HG02884 (cell line): ENCODE measurements at regions not wholly inside any gene's neighbourhood (a gene's known extent, or its start where the extent isn't known, plus 50 kb on each side); places are given as distances from the start of the nearest gene placed in this dataset.

Experiments
- ATAC-seq: cut with Tn5 transposase; IDR thresholded peaks from one replicate; pipeline ENCODE4 v1.9.1; 2021; ENCODE audit warnings: mild to moderate bottlenecking, moderate library complexity; ENCODE audit not compliant: unreplicated experiment

DNA sequence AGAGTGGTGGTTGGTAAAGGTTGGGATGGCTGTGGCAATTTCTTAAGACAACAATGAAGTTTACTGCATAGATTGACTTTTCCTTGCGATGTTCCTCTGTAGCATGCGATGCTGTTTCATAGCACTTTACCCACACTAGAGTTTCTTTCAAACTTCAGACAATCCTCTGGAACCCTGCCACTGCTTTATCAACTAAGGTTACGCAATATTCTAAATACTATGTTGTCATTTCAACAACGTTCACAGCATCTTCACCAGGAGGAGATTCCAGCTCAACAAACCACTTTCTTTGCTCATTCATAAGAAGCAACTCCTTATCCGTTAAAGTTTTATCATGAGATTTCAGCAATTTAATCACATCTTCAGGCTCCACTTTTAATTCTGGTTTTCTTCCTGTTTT lies 161.2 kb upstream of the NRSN1 start:
- ATAC-seq, result no peak

DNA sequence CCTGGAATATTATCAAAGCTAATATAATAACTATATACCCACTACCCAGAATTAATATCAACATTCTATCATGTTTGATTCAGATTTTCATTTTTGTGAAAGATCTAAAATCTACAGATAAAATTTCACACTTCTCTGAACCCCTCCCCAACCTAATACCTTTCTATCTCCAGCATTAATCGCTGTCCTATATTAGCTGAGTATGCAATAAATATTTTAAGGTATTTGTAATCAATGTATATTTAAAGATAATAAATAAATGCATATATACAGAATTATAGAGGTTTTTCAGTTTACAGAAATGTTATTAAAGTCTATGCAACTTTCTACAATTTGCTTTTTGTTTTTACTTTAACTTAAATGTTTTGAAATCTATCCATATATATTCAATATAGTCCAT lies 156.7 kb upstream of the NRSN1 start:
- no peak for ATAC-seq

DNA sequence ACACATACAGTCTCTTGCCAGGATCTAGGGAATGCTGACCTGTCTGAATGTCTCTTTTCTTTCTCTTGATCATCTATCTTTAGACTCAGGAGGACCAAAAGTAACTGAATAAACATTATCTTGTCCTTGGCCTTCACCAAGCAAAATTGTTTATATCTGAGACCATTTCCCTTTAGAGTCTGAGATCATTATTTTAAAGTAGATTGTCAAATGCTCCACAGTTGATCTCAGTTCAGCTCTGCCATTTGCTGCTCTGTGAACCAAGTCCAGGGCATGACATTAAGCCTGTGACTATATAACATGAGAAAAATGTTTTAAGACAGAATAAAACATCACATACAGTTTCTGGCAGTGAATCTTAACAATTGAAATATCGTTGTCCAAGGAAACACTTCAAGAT lies 148.3 kb upstream of the NRSN1 start:
- ATAC-seq, result no peak

DNA sequence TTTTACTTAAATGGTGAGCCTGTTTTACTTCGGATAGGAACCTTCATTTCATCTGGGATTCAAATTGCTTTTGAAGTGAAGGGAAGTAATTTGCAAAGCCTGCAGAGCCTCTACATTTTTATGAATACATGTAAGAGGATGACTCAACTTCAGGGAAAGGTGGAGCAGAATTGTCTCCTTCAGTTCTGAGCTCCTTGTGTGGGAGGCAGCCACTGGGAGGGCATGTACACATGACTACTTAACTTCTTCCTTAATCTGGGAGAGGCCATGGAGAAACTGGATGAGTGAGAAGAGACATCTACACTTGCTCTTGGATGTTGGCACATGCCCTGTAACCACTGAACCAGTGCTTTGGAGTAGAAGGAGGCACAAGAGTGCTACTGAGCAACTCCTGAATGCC lies 145.1 kb upstream of the NRSN1 start:
- no peak for ATAC-seq

DNA sequence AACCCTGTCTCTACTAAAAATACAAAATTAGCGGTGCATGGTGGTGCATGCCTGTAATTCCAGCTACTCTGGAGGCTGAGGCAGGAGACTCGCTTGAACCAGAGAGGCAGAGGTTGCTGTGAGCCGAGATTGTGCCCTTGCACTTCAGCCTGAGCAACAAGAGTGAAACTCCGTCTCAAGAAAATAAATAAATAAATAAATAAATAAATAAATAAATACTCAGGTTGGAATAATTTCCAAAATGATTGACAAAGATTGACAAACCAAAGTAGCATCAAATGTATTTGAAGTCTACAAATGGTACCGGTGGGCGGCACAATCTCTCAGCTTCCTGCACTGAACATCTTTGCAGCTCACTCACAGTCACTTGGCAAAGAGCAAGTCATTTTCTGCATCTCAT lies 144.1 kb upstream of the NRSN1 start:
- no peak for ATAC-seq

DNA sequence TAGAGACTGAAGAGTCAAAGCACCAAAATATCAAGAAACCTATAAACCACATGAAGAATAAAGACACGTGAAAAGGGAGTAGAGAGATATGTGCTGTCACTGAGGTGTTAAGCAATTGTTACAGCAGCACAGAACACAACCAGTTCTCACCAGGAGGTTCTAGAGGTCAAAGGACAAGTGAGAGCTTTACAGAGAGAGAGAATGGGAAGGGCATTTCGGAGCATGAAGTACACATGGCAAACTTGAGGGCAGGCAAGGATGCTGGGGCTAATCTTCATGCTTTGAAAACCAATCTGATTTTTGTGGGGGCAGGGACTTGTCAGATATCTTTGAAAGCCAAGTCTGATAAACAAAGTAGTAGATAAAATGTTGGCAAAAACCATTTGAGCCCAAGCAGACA lies 142.3 kb upstream of the NRSN1 start:
- no peak for ATAC-seq

DNA sequence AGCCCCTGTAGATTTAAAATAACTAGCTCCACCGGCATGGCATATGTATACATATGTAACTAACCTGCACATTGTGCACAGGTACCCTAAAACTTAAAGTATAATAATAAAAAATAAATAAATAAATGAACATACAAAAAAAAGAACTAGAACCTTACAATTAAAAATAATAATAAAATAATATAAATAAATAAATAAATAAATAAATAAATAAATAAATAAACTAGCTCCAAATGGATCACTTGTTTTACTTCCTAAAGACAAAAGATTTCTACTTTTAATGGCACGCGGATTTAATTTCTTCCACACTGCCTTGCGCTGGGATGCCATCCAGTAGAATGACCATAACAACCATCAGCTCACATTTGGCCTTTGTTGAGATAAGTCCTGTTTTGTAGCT lies 141.0 kb upstream of the NRSN1 start:
- no peak for ATAC-seq

DNA sequence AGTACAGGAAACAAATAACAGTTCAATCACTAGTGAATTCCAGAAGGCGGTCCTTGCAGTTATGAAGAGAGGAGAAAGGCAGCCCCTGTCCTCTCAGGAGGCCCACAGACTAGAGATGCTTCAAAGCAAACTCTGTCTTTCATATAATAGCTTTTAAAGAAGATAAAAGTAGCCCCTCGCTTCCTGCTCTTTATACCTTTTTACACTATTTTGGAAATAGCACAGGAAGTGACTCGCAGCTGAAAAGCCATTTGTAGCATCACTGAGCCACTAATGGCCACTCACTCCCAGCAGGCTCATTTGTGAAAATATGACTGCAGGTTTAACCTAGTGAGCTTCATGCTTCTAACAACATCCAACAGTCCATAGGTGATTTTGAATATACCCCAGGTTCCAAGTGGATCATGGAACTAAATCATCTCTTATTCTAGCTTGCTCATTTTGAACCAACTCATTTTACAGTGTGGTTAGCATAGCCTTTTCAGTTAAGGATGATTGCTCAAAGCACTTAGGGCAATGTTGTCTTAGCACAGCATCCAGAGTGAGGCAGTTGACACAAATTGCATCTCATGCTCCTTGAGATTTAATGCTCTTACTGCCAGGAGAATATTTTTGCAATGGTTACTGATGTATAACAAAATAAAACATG lies 136.0 kb upstream of the NRSN1 start:
- ATAC-seq, result no peak

DNA sequence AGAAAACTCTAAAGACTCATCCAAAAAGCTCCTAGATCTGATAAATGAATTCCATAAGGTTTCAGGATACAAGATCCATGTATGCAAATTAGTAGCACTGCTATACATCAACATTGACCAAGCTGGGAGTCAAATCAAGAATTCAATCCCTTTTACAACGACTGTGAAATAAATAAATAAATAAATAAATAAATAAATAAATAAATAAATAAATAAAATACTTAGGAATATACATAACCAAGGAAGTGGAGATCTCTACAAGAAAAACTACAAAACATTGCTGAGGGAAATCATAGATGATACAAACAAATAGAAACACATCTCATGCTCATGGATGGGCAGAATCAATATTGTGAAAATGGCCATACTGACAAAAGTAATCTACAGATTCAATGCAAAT lies 132.0 kb upstream of the NRSN1 start:
- ATAC-seq, result no peak

DNA sequence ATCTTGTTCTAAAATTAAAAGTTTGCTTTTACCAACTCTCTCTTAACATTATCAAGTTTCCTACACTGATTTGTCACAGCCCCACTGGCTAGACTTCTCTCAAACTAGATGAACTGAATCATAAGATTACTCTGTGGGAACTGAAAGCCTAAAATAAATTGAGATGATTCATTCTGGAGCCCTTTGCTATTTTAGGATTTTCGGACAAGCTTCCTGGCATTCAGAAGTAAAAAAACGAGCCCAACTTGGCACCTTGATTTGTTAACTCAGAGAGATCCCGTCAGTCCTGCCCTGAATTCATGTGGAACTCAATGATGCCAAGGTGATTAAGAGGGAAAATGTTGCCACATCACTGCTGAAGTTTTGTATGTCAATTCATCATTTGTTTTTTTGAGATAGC lies 122.0 kb upstream of the NRSN1 start:
- ATAC-seq, result no peak

DNA sequence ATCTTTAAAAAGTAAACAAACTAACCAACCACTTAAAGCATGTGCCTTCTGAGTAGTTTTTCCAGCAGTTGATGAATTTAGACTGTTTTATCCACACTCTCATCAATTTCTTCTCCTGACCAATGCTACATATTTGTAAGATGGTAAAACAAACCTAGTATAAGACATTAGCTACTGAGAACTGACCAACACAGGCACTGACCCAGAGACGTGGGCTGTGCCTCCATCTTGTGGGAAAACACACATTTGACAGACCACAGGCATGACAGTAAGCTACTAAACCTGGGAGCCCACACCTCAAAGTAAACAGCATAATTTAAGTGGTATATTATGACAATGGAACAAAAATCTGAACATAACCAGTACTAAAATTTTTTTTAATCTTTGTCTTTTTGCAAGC lies 121.4 kb upstream of the NRSN1 start:
- ATAC-seq, result no peak

DNA sequence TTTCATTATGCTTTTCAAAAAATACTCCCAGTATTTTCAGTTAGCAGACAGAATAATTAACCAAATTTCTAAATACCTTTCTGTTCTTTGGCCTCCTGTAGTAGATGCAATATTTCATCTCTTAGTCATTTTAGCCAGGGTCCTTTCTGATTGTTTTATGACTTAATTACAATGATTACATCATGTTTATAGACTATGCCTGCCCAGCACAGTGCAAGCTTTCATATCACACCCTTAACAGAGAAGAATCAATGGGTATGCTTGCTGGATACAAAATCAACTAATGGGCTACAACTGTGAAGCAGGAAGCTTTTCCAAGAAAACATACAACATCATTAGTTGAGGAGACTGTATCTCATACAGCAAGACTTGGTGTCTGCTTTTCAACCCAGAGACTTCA lies 119.8 kb upstream of the NRSN1 start:
- no peak for ATAC-seq

DNA sequence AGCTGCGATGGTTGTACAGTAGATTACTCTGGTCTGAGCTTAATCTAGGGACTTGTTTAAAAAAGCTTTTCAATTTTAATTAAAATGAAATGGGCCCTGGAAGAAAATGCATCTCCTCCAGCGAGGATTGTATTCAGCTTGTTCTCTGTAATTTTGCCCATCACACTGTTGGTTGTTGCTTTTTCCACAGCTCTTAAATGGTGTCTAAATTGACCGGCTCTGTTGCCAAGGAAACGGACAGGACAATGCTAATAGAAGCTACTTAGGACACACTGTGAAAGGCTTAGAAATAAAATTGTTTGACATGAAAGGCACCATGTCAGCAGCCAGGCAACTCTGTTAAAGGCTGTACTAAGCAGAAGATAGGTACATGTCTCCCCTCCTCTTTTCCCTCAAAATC lies 116.7 kb upstream of the NRSN1 start:
- ATAC-seq, result no peak

DNA sequence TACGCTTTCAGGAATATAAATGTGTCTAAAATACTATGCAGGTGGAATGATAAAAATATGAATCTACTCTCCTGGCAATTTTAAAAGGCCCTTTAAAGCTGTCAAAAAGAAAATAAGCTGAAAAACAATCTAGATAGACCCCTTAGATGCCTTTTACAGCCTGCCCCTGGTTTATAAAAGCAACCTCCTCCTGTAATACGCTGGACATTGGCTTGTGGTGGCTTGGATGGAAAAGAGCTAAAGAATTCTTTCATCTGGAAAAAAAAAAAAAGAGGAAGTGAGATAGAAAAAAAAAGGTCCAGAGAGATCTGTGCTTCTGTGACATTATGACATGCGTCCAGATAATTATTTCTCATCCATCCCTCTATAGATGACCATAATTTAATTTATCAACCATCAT lies 115.9 kb upstream of the NRSN1 start:
- ATAC-seq, result no peak

DNA sequence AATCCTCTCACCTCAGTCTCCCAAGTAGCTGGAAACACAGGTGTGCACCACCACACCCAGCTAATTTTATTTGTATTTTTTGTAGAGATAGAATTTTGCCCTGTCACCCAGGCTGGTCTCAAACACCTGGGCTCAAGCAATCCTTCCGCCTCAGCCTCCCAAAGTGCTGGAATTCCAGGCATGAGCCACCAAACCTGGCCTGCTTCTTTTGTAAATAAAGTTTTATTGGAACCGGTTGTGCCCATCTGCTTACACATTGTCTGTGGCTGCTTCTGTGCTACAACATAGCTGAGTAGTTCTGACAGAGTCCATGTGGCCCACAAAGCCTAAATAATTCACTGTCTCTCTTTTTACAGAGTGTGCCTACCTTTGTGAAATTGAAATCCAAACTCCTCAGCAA lies 109.7 kb upstream of the NRSN1 start:
- no peak for ATAC-seq

DNA sequence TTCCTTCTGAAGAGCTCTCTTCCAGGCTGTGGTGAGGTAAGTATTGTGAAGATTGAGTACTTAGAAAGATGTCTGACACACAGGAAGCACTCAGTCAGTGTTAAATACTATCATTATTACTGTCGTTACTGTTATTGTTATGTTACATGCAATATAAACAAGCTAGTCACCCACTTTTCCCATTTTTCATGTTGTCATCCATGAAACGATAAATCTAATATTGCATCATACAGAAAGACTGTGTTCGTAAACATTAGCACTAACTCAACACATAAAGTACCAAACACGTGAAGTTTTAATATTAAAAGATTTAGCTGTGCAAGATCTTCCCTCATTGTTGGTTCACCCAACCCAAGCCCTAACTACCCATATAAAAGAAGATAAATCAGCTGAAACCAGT lies 109.2 kb upstream of the NRSN1 start:
- no peak for ATAC-seq

DNA sequence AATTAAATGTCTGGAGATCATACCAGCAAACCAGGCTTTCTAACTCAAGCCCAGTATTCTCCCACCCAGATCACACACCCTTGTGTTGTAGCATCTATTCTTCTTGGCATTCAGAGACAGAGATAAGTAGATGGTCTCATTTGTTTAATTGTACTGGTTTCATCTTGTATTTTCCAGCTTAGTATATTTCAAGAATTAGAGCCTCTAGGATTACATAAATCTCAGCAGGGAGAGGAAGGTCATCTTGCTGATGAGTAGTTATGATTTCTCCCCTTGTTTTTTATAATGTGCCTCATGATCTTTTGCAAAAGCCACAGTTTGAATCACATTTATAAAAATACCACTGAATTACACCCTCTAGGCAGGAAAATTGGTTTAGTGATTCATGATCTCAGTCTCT lies 106.6 kb upstream of the NRSN1 start:
- no peak for ATAC-seq

DNA sequence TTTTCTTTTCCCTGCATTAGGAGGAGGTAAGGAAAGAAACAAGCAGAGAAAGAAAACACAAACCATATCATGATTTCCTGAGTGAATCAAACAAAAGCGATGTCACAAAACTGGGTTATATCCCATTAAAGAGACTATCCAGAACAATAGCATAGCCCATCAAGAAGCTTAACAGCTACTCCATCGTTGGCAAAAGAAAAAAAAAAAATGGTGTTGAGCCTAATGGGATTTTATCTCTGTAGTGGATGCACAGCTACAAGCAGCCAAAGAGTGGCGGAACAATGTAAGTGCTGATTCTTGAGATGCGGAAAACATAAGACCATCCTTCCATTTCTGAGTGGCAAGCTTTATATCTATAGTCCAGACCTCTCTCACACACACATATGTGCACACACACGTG lies 106.2 kb upstream of the NRSN1 start:
- ATAC-seq, result no peak

DNA sequence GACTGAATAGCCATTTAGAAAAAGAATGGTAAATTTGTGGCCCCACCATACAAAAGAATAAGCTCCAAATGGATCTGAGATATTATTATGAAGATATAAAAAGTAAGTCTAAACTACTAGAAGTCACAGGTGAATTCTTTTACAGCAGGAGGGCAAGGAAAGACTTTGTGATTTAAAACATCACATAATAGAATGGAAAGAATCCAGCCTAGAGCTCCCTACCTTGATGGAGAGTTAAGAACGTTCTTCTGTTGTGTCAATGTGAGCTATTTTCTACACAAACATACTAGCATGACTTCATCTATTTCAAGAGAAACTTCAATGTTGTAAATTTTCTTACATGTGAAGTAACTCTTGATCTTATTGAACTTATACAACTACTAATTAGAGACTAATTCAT lies 100.0 kb upstream of the NRSN1 start:
- ATAC-seq, result no peak

DNA sequence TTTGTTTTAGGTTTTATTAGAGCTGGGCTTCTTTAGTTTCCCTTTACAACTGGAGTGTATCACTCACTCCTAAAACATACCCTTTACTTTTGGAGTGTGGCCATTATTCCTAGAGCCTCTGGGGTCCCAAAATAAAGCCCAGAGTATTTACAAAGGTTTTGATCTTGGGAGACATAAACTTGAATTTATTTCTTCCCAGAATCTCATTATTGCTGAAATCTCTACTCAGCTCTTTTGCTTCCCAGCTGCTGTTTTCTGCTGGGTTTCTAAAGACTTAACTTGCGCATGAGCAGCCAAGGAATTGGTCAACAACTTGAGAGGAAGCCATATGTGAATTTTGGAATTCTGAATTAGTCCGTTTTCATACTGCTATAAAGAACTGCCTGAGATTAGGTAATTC lies 94.5 kb upstream of the NRSN1 start:
- ATAC-seq, result no peak

DNA sequence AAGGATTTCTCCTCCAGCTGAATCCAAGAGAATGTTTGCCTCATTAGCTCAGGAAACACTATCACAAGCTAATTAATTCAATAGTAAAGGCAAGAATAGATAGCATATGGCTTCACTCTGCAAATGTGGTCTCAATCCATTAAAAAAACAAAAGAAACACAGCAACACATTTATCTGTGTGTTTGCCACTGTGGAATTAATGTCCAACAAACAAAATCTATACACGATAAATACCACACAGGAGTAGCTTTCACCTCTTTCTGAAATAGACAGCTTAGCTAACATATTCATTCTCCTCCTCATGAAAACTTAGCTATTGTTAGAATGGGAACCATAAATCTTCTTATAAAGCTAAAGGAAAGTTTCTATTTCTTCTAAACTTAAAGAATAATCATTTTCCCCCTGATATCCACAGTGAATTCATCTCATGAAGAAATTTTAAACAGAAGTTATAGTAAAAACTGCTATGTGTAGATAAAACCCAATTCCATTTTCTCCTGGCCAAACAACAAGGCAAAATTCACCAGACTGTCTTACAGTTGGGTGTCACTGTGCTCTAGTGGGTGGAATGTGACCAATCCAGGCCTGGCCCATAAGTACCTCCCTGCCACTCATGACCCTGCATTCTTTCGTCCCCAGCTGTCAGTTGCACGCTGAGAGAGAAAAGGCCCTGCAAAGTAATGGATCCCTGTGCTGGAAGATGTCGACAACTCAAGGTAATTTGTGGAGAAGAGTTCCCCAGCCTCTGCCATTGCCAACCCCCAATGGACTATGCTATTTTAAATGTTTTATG lies 92.9 kb upstream of the NRSN1 start:
- no peak for ATAC-seq

DNA sequence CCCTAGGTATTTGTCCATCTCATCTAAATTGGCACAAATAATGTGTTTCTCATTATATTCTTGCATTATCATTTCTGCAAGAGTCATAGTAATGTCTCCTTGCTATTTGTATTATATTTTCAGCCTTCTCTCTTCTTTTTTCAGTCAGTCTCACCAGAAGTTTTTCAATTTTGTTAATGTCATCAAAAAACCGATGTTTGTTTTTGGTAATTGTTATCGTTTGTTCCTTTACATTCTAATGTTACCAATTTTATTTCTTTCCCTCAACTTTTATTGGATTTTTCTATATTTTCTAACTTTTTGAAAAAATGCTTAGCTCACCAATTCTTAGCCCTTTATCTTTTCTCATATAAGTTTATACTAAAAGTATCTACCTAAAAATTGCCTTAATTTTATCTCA lies 82.2 kb upstream of the NRSN1 start:
- no peak for ATAC-seq
